ENCODE measurements at regions not wholly inside any gene's neighbourhood (a gene's known extent, or its start where the extent isn't known, plus 50 kb on each side); places are given as distances from the start of the nearest gene placed in this dataset.

DNA sequence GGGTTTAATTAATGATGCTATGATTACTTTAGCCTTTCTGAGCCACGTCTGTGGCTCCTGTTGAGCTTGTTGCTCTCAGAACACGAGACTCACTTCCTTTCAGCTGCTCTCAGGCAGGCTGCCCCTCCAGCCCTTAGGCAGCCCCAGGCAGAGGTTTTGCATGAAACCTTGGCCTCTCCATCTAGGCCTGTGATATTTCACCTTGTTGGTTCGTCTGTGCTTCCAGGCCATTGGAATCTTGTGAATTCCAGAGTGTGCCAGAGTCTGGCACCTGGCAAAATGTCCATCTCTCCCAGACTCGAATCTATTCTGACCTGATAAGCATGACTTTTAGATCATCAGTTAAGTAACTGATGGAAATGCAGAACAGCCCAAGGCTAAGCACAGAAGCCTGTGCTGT is 254.1 kb downstream of the LOXHD1 start:
- no peaks in the 10 kb centered on the region for H3K79me2 ChIP-seq (replicated peaks; ENCODE audit: insufficient read depth, low read length)
- H3K9me2 ChIP-seq (ENCODE audit: insufficient read depth, low read length) = no peaks in the 10 kb centered on the region
- no peak overlapping the region for H3K4me3 ChIP-seq (ENCODE audit: low read length)
- no peak overlapping the region for H3K9ac ChIP-seq (ENCODE audit: low read length)
- TF ChIP-seq, protein P1, sequence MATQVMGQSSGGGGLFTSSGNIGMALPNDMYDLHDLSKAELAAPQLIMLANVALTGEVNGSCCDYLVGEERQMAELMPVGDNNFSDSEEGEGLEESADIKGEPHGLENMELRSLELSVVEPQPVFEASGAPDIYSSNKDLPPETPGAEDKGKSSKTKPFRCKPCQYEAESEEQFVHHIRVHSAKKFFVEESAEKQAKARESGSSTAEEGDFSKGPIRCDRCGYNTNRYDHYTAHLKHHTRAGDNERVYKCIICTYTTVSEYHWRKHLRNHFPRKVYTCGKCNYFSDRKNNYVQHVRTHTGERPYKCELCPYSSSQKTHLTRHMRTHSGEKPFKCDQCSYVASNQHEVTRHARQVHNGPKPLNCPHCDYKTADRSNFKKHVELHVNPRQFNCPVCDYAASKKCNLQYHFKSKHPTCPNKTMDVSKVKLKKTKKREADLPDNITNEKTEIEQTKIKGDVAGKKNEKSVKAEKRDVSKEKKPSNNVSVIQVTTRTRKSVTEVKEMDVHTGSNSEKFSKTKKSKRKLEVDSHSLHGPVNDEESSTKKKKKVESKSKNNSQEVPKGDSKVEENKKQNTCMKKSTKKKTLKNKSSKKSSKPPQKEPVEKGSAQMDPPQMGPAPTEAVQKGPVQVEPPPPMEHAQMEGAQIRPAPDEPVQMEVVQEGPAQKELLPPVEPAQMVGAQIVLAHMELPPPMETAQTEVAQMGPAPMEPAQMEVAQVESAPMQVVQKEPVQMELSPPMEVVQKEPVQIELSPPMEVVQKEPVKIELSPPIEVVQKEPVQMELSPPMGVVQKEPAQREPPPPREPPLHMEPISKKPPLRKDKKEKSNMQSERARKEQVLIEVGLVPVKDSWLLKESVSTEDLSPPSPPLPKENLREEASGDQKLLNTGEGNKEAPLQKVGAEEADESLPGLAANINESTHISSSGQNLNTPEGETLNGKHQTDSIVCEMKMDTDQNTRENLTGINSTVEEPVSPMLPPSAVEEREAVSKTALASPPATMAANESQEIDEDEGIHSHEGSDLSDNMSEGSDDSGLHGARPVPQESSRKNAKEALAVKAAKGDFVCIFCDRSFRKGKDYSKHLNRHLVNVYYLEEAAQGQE (IDR thresholded peaks at IDR 0.05; ENCODE audit: borderline replicate concordance) = no peak
- no peak for TF ChIP-seq MXI1 (conservative IDR thresholded peaks at IDR 0.05; ENCODE audit: poor library complexity, severe bottlenecking)
- TF ChIP-seq TAF1 (IDR thresholded peaks at IDR 0.05; ENCODE audit: low read depth) = no peak
- TF ChIP-seq RAD21 (conservative IDR thresholded peaks at IDR 0.05) = no peak
- no peak for TF ChIP-seq SMC3 (conservative IDR thresholded peaks at IDR 0.05; ENCODE audit: poor library complexity)
- no peak for TF ChIP-seq EP300 (conservative IDR thresholded peaks at IDR 0.05; ENCODE audit: poor library complexity, severe bottlenecking)
- TF ChIP-seq EZH2 (IDR thresholded peaks at IDR 0.05; ENCODE audit: borderline replicate concordance, insufficient read depth, low read length, poor library complexity, severe bottlenecking) = no peak
- TF ChIP-seq, protein P2, sequence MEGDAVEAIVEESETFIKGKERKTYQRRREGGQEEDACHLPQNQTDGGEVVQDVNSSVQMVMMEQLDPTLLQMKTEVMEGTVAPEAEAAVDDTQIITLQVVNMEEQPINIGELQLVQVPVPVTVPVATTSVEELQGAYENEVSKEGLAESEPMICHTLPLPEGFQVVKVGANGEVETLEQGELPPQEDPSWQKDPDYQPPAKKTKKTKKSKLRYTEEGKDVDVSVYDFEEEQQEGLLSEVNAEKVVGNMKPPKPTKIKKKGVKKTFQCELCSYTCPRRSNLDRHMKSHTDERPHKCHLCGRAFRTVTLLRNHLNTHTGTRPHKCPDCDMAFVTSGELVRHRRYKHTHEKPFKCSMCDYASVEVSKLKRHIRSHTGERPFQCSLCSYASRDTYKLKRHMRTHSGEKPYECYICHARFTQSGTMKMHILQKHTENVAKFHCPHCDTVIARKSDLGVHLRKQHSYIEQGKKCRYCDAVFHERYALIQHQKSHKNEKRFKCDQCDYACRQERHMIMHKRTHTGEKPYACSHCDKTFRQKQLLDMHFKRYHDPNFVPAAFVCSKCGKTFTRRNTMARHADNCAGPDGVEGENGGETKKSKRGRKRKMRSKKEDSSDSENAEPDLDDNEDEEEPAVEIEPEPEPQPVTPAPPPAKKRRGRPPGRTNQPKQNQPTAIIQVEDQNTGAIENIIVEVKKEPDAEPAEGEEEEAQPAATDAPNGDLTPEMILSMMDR (IDR thresholded peaks at IDR 0.05; ENCODE audit: poor library complexity, severe bottlenecking) = no peak
- no peak for TF ChIP-seq POLR2AphosphoS5 (IDR thresholded peaks at IDR 0.05)
- no peaks in the 10 kb centered on the region for H3K36me3 ChIP-seq (ENCODE audit: insufficient read depth, low read length)
- H4K20me1 ChIP-seq (ENCODE audit: insufficient read depth) = no peaks in the 10 kb centered on the region
- no peak overlapping the region for H2AFZ ChIP-seq (ENCODE audit: low read depth, low read length)
- no peaks in the 10 kb centered on the region for H3K9me3 ChIP-seq (ENCODE audit: low read length)
- H3K27ac ChIP-seq (ENCODE audit: low read length) = no peak overlapping the region
- no peaks in the 10 kb centered on the region for H3F3A ChIP-seq (ENCODE audit: insufficient read depth, low read length, poor library complexity, severe bottlenecking)
- no peak overlapping the region for H3K4me2 ChIP-seq (ENCODE audit: low read length)
- H3K27me3 ChIP-seq (ENCODE audit: insufficient read depth, low read depth, low read length) = no peaks in the 10 kb centered on the region

DNA sequence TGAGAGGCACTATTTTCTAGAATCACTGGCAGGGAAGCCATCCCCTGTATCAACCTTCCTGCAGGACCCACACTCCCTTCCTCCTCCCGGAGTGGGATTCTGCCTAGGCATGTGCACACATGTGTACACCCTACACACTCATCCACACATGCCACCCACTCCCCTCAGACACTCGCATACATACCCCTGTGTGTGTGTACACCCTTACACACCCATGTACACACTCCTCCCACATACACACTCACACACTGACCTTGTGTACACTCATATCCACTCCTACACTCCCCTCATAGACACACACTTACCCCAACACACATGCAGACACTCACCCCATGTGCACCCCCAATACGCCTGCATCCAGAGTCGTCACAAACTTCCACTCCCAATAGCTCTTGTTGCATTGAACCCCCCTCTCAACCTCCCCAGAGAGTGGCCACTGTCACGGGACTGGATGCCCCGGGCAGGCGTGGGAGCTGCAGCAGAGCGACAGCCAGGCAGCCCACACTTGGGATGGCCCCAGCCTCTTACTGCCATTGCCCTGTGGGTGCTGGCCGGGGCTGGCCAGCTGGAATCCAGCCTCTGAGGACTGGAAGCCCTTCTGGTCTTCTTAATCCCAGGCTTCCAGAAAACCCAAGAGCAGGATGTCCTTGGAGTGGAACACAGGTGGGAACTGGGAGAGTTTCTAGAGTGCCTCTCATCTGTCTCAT is 251.0 kb downstream of the LOXHD1 start:
- H4K20me1 ChIP-seq (ENCODE audit: insufficient read depth) = no peaks in the 10 kb centered on the region
- peaks cover 5% of the 10 kb centered on the region for H3K79me2 ChIP-seq (replicated peaks; ENCODE audit: insufficient read depth, low read length)
- H3K27me3 ChIP-seq (ENCODE audit: insufficient read depth, low read depth, low read length) = no peaks in the 10 kb centered on the region
- H3K27ac ChIP-seq (ENCODE audit: low read length) = no peak overlapping the region
- no peaks in the 10 kb centered on the region for H3K36me3 ChIP-seq (ENCODE audit: insufficient read depth, low read length)
- no peaks in the 10 kb centered on the region for H3K9me2 ChIP-seq (ENCODE audit: insufficient read depth, low read length)
- H3K9me3 ChIP-seq (ENCODE audit: low read length) = no peaks in the 10 kb centered on the region
- no peak overlapping the region for H3K4me3 ChIP-seq (ENCODE audit: low read length)
- H2AFZ ChIP-seq (ENCODE audit: low read depth, low read length) = no peak overlapping the region
- no peak overlapping the region for H3K4me2 ChIP-seq (ENCODE audit: low read length)
- no peaks in the 10 kb centered on the region for H3F3A ChIP-seq (ENCODE audit: insufficient read depth, low read length, poor library complexity, severe bottlenecking)
- no peak overlapping the region for H3K9ac ChIP-seq (ENCODE audit: low read length)
- TF ChIP-seq, protein P1 (IDR thresholded peaks at IDR 0.05; ENCODE audit: borderline replicate concordance) = no peak
- TF ChIP-seq POLR2AphosphoS5 (IDR thresholded peaks at IDR 0.05) (no peak), RAD21 (conservative IDR thresholded peaks at IDR 0.05) (no peak), SMC3 (conservative IDR thresholded peaks at IDR 0.05; ENCODE audit: poor library complexity) (no peak), EZH2 (IDR thresholded peaks at IDR 0.05; ENCODE audit: borderline replicate concordance, insufficient read depth, low read length, poor library complexity, severe bottlenecking) (no peak), MXI1 (conservative IDR thresholded peaks at IDR 0.05; ENCODE audit: poor library complexity, severe bottlenecking) (no peak), EP300 (conservative IDR thresholded peaks at IDR 0.05; ENCODE audit: poor library complexity, severe bottlenecking) (no peak), TAF1 (IDR thresholded peaks at IDR 0.05; ENCODE audit: low read depth) (no peak)
- TF ChIP-seq, protein P2 (IDR thresholded peaks at IDR 0.05; ENCODE audit: poor library complexity, severe bottlenecking) = no peak

Data from neural cell (in vitro differentiated cells).